OCI-LY3 (cell line): ENCODE measurements at regions not wholly inside any gene's neighbourhood (a gene's known extent, or its start where the extent isn't known, plus 50 kb on each side); places are given as distances from the start of the nearest gene placed in this dataset.

Source experiments
- H2AFZ ChIP-seq: fragments of 200-600, 300-600 bp; shearing (Covaris generic); 2 replicates; pipeline ENCODE4 v1.6.0; 2014; ENCODE audit warnings: antibody characterized with exemption, low read depth, low read length
- H3K27ac ChIP-seq: fragments of 200-600, 300-600 bp; sonication (generic); 2 replicates; pipeline ENCODE4 v1.5.1; 2014; ENCODE audit warnings: mild to moderate bottlenecking, low read length, moderate library complexity, mixed read lengths
- H3K27me3 ChIP-seq: fragments of 200-600, 300-600 bp; sonication (generic); 2 replicates; pipeline ENCODE4 v1.6.1; 2014; ENCODE audit warnings: low read depth, low read length, mixed read lengths
- H3K36me3 ChIP-seq: fragments of 200-600, 300-600 bp; sonication (generic); replicated peaks from 2 replicates; pipeline ENCODE3; 2014; ENCODE audit warnings: low read depth, low read length, mixed read lengths
- H3K4me1 ChIP-seq: fragments of 300-600, 200-600 bp; sonication (generic); 2 replicates; pipeline ENCODE4 v1.6.1; 2014; ENCODE audit warnings: low read length, mixed read lengths
- H3K4me2 ChIP-seq: fragments of 200-600, 300-600 bp; sonication (generic); 2 replicates; pipeline ENCODE4 v1.6.1; 2014; ENCODE audit warnings: low read length, mixed read lengths
- H3K4me3 ChIP-seq: fragments of 300-600, 200-600 bp; sonication (generic); 2 replicates; pipeline ENCODE4 v1.5.1; 2014; ENCODE audit warnings: antibody characterized with exemption, mild to moderate bottlenecking, low read length, moderate library complexity
- H3K79me2 ChIP-seq: fragments of 300-600, 200-600 bp; shearing (Covaris generic); 2 replicates; pipeline ENCODE4 v1.6.1; 2014; ENCODE audit warnings: mild to moderate bottlenecking, low read length, mixed read lengths
- H3K9ac ChIP-seq: fragments of 300-600, 200-600 bp; shearing (Covaris generic); 2 replicates; pipeline ENCODE4 v1.6.0; 2014; ENCODE audit warnings: mild to moderate bottlenecking, low read length, moderate library complexity
- H3K9me3 ChIP-seq: fragments of 200-600, 300-600 bp; shearing (Covaris generic); 2 replicates; pipeline ENCODE4 v1.6.1; 2014; ENCODE audit warnings: low read length, mixed read lengths; ENCODE audit not compliant: insufficient read depth
- H4K20me1 ChIP-seq: fragments of 200-600, 300-600 bp; sonication (generic); 2 replicates; pipeline ENCODE4 v1.6.1; 2016; ENCODE audit warnings: low read length, mixed read lengths; ENCODE audit not compliant: insufficient read depth
- CTCF ChIP-seq: fragments of 200-600, 300-600 bp; sonication (generic); IDR thresholded peaks from 2 replicates; pipeline ENCODE4 v1.5.1; 2014; ENCODE audit warnings: antibody characterized with exemption, low read length, low read depth
- EZH2phosphoT487 ChIP-seq: fragments of 200-600 bp; shearing (Covaris generic); IDR thresholded peaks from 2 replicates; pipeline ENCODE4 v1.6.1; 2018; ENCODE audit warnings: antibody characterized with exemption, mixed run types, low read depth

- no peaks in the 10 kb centered on the region for H3K9me3 ChIP-seq
- no peaks in the 10 kb centered on the region for H4K20me1 ChIP-seq
- no peaks in the 10 kb centered on the region for H3K4me1 ChIP-seq
- no peak for TF ChIP-seq EZH2phosphoT487
- TF ChIP-seq CTCF = no peak
- H2AFZ ChIP-seq = no peak overlapping the region
- no peak overlapping the region for H3K4me3 ChIP-seq
- H3K79me2 ChIP-seq = no peaks in the 10 kb centered on the region
- H3K27ac ChIP-seq = no peak overlapping the region
- no peak overlapping the region for H3K9ac ChIP-seq
- no peaks in the 10 kb centered on the region for H3K27me3 ChIP-seq
- no peaks in the 10 kb centered on the region for H3K36me3 ChIP-seq
- no peak overlapping the region for H3K4me2 ChIP-seq
Measured at GRCh38 chr10:32163762-32164148, 107.5 kb upstream of the KIF5B start.

DNA sequence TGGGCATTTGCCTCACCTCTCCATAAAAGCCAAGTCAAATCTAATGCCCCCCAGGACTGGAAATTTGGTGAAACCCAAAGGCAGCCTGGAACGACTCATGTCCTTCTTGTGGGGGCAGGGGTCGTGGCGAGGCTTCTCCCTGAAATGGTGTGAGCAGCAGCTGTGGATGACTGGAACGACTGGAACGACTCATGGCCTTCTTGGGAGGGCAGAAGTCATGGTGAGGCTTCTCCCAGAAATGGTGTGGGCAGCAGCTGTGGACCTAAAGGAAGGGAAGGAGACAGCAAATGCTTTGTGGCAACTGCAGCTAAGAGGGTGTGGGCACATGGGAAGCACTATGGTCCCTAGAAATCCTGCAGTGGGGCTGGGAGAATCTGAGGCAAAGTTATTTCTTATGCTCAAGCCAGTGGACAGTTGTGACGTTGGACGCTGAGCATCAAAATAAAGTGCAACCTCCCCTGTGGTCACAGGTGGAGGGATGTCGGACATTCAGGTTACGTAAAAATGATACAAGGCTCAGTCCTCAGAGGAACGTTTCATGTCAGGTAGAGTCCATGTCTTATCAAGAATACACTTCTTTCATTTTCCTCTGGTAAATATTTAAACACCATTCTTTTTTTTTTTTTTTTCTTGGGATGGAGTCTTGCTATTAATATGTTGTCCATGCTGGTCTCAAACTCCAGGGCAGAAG, 107.0 kb upstream of the KIF5B start:
- H3K79me2 ChIP-seq = no peaks in the 10 kb centered on the region
- H3K27me3 ChIP-seq = no peaks in the 10 kb centered on the region
- no peak overlapping the region for H3K9ac ChIP-seq
- H3K9me3 ChIP-seq = no peaks in the 10 kb centered on the region
- no peak overlapping the region for H3K27ac ChIP-seq
- H3K4me2 ChIP-seq = no peak overlapping the region
- TF ChIP-seq CTCF (no peak), EZH2phosphoT487 (no peak)
- H4K20me1 ChIP-seq = no peaks in the 10 kb centered on the region
- no peaks in the 10 kb centered on the region for H3K4me1 ChIP-seq
- H3K36me3 ChIP-seq = no peaks in the 10 kb centered on the region
- H3K4me3 ChIP-seq = no peak overlapping the region
- no peak overlapping the region for H2AFZ ChIP-seq

- Histone ChIP-seq H3K79me2 (no peaks in the 10 kb centered on the region), H3K36me3 (no peaks in the 10 kb centered on the region), H4K20me1 (no peaks in the 10 kb centered on the region), H3K9ac (no peak overlapping the region), H3K27me3 (no peaks in the 10 kb centered on the region), H3K9me3 (no peaks in the 10 kb centered on the region), H3K4me3 (no peak overlapping the region), H2AFZ (no peak overlapping the region), H3K27ac (no peak overlapping the region), H3K4me1 (no peaks in the 10 kb centered on the region), H3K4me2 (no peak overlapping the region)
- no peak for TF ChIP-seq EZH2phosphoT487
- no peak for TF ChIP-seq CTCF
Measured at GRCh38 chr10:32161586-32161985, 105.4 kb upstream of the KIF5B start.

- Histone ChIP-seq H3K36me3 (no peaks in the 10 kb centered on the region), H3K27me3 (no peaks in the 10 kb centered on the region), H4K20me1 (no peaks in the 10 kb centered on the region), H3K27ac (no peak overlapping the region), H3K4me2 (no peak overlapping the region), H3K4me1 (no peaks in the 10 kb centered on the region), H3K79me2 (no peaks in the 10 kb centered on the region), H3K4me3 (no peak overlapping the region), H2AFZ (no peak overlapping the region), H3K9ac (no peak overlapping the region), H3K9me3 (no peaks in the 10 kb centered on the region)
- no peak for TF ChIP-seq EZH2phosphoT487
- no peak for TF ChIP-seq CTCF
Measured at GRCh38 chr10:32160864-32161263, 104.6 kb upstream of the KIF5B start.
